KG1 (cell line): ENCODE measurements at regions not wholly inside any gene's neighbourhood (a gene's known extent, or its start where the extent isn't known, plus 50 kb on each side); places are given as distances from the start of the nearest gene placed in this dataset.

Experiments used
- DNase-seq: peaks from one replicate; lab custom pipeline; 2025; lab: John Stamatoyannopoulos, UW

DNA sequence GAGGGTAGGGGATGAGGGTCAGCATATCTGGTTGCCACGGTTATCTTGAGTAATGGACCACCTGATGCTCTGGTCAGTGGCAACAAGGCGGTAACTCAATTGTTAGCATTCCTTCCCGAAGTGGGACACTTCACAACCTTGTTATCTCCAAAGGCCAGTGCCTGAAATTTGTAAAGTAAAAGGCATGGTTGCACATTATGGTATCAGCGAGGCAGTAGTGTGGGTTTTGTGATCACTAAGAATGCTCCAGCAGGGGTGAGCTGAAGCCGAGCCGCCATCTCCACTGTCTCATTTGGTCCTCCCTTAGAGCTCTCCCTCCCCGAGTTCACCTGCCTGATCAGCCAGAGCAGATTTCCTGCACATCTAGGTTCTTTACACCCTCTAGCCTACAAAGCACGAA lies 50.5 kb upstream of the LGALSL start:
- DNase-seq, result no peak

DNA sequence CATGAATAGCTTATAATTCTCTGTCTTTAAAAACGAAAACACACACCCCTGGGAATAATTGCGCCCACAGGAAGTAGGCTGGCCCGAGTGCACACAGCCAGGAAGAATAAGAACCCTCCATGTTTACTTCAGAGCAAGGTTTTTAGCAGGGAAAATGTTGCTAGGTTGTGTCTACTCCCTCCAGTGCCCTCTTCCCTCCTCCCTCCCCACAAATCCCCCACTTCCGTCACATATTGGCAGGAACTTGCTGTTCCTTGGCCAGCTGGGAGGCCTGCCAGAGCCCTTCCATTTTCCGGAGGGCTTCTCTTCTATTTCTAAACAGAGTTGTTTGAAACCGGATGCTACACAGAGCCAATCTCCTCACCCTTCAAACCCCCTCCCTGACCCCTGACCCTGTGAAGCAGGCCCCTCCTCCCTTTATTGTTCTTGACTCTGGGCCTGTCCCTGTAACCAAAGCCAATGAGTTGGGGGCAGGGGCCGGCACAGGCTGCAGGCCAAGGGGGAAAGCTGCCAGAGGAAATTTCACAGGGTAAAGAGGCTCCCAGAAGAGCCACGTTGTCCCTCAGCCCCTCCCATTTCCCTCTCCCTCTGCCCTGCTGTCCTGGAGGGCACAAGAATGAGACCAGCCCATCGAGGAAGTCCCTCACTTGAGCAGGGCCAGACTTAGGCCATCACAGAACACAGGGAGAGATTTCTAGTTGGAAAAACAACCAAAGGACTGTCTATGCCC lies 49.8 kb upstream of the LGALSL start:
- no peak for DNase-seq
